HG03354 (cell line): ENCODE measurements at regions not wholly inside any gene's neighbourhood (a gene's known extent, or its start where the extent isn't known, plus 50 kb on each side); places are given as distances from the start of the nearest gene placed in this dataset.

ENCODE experiments used
- ATAC-seq: cut with Tn5 transposase; IDR thresholded peaks from one replicate; pipeline ENCODE4 v1.9.1; 2021; ENCODE audit warnings: mild to moderate bottlenecking; ENCODE audit not compliant: unreplicated experiment, poor library complexity, severe bottlenecking

DNA sequence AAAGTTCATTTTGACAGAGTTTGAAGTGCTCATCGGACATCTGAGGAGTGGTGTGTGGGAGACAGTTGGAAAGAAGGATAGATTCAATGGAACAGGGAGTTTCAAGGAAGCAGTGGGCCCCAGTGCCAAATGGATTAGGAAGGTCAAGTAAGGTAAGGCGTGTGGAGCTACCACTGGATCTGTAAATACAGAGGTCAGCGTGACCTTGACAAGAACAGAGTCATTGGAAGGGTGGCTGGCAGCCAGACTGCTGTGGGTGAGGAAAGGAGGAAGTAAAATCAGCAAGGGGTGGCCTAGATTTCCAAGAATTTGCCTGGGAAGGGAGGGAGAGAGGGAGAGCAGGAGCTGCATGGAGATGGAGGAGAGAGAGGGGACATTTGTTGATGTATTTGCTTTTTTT lies 68.2 kb upstream of the IGF1 start:
- ATAC-seq = no peak

DNA sequence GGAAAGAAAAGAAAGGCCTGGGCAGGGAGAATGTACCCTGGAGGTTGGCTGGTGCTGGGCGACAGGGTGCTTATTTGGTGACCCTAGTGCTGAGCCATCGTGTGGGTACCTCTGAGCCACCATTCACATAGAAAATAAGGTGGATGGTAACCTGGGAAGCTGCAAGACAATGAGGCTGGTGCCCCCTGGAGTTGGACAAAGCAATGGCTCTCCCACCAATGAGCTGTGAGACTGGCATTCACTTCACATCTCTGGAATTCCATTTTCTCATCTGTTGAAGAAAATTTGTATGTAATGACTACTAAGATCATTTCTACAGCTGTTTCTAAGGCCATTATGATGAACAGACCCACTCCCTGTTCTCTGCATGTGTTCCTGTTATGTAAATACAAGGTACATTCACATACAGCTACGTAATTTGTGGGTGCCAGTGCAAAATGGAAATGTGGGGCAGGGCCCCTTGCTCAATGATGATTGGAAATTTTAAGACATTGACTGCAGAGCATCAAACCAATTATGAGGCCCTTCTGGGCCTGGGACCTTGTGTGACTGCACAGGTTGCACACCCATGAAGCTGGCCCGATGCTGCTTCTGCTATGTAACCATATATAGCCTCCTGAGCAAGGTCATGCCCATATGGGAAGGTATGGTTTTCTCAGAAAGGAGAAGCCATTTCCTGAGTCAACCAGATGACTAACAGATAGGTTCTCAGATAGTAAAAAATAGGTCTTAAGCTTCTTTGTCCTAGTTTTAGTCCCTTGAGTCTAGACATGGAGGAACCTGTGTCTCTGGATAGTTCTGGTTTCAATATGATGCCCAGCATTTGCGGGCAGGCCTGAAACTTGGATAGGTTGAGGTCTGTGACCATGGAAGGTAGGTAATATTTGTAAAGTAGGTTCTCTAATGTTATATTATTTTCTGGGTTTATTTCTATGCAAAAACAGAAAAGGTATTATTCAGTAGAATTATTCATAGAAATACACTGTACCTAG lies 63.4 kb upstream of the IGF1 start:
- no peak for ATAC-seq

DNA sequence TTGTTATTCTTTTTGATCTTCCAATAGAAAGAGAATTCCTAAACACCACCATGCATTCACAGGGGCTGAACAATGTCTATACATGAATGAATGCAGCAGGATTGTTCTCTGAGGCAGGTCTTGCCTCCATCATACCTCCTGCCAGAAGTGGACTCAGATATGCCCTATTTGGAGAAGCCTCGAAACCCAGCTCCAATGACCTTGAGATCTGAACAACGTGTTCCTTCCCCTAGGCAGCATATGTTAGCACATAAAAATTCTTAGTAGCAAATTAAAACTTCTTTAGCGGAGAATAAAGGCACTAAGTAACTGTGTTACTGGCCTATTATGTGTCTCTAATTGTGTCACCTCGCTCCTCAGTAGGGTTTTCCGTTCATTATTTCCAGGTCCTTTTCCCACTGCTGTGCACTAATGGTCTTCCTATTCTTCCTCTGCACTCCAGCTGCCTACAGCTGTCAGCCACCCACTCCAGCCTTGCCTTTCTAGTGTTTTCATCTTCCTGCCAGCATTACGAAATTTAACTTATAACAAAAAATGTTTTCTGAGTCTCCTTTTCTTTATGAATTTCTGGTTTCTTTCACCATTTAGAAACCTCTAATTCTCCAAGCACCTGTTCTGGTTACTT lies 62.6 kb upstream of the IGF1 start:
- no peak for ATAC-seq

DNA sequence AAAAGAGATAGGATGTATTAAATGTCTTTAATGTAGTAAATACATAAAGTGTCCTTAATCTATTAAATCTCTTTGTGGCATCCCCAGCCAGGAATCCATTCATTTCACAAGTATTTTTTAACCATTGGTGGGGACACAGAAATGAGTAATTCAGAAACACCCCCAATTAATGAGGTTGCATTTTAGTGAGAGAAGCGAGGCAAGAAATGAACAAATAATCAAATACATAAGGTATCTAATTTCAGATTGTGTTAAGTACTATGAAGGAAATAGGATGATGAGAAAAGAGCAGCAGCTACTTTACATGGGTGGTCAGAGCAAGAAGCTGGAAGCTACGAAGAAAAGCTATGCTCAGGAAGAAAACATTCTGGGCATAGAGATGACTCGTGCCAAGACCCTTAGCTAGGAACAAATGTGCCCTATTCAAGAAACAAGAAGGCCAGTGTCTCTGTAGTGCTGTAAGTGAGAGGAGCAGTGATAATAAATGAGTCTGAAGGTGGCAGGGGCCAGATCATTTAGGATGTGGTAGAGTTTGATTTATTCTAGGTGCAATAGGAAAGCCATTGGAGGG lies 60.5 kb upstream of the IGF1 start:
- no peak for ATAC-seq

DNA sequence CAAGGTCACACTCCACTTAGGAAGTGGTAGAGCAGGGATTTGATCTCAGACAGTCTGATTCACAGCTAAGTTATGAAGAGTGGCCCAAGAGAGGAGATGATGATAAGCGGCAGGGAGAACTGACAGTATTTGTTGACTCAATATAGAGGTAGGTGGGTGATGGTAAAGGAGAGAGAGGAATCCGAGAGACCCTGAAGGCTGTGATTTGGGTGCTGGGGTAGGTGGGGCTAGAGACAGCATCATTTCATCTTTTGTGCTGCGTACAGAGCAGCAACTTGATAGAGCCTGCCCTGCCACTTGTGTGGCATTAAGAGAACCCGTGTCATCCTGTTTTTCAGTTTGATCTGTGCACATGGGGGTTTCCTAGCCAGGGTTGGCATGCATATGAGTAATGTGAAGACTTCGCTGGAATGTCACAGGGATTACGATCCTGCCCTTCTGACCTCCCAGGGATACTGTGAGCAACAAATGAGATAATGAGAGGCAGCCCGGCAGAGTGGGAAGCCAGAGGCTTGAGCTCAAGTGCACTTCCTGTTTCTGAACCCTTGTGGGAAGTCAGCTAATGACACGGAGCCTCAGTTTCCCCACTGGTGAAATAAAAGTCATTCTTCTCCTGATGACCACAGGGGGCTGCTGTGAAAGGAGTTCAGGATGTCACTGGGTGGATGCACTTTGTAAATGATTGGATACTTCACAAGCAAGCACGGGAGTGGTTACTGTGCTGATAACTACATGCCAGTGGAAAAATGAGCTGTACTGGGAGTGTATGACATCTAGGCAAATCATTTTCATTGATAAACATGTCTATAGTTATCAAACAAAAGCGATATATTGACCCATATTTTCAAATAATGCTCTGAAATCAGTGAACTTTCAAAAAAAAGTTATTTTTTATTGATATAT lies 59.5 kb upstream of the IGF1 start:
- no peak for ATAC-seq

DNA sequence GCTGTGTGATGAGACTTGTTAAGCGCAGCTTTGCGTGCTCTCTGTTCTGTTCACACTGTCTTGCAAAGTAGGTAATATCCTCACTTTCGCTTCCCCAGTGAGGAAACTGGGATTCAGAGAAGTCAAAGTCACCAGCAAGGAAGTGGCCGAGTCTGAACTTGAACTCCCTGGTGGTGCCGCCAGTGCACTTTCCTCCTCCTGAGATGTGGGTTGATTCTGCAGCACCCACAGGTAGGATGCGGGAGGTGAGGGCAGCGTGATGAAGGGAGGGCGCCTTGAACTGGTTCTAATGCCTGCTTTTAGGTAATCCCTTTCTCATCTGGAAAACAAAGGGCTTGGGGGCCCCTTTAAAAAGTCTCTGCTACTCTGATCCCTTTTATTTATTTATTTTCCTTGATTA lies 54.9 kb upstream of the IGF1 start:
- no peak for ATAC-seq

DNA sequence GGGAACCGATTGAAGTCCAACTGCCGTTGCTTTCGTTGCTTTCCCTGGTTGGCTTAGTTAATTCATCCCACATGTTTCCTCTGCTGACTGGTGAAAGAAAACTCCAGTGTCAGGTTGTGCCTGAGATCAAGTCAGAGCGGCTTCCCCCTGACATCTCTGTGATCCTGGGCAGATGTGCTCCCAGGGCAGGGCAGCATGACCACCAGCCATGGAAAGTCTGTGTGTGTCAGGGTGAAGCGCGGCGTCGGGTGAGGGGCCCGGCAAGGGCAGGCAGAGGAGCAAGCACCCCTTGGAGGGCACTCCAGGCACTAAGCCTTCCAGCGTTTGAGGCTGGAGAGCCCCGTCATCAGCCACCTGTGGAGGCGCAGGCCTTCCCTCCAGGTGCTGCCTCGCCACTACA lies 54.5 kb upstream of the IGF1 start:
- ATAC-seq = no peak

DNA sequence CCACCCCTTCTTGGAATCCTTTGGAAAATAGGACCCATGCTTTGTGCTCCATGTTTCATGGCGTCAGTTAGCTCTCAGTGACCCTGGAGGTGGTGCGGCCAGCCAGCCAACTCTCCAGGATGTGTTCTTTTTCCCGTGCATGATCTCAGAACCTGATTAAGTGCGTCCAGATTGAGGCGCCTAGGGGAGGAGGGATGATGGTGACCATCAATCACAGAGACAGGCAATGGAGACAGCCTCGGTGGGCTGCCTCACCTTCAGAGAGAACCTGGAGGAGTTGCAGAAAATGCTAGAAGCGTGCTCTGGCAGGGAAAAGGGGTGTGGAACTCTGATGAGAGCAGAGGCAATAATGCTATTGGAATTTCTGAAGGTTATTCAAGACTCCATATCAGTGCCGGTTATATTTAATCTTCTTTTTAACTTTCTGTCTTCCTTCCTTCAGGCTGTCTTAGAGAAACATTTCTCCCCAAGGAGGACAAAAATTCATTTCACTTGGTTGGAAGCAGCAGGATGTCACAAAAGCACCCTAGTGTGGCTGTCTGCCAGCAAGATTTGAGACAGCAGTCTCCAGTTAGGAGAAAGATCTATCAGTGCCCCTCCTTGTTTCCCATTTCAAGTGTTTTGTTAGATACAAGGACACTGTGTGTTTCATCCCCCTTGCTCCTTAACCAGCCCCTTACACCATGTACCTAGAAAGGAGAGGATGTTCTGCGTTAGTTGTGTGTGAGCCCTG lies 53.3 kb upstream of the IGF1 start:
- ATAC-seq = no peak
